Uterus (tissue), 2 donors: ENCODE measurements at regions not wholly inside any gene's neighbourhood (a gene's known extent, or its start where the extent isn't known, plus 50 kb on each side); places are given as distances from the start of the nearest gene placed in this dataset.

Experiments used
- POLR2A ChIP-seq, 2 donors: fragments of 450-650 bp; IDR thresholded peaks; one replicate each; pipeline ENCODE4 v1.6.1; 2016; ENCODE audit warnings: antibody characterized with exemption in 2 of 2, mild to moderate bottlenecking in 1 of 2, moderate library complexity in 1 of 2
- TF ChIP-seq, protein P1 (sequence below), 4 experiments: fragments of 200-600 bp in 2 of 4; fragments of 450-650 bp in 2 of 4; sonication (generic) in 2 of 4; IDR thresholded peaks; one replicate each; pipeline ENCODE4 v1.5.1; 2016 to 2019; ENCODE audit warnings: antibody characterized with exemption in 4 of 4, mild to moderate bottlenecking in 2 of 4, moderate library complexity in 1 of 4

GRCh38 chr10:42150428-42151061, 487.8 kb downstream of the ZNF33B start:
- TF ChIP-seq, protein P1, sequence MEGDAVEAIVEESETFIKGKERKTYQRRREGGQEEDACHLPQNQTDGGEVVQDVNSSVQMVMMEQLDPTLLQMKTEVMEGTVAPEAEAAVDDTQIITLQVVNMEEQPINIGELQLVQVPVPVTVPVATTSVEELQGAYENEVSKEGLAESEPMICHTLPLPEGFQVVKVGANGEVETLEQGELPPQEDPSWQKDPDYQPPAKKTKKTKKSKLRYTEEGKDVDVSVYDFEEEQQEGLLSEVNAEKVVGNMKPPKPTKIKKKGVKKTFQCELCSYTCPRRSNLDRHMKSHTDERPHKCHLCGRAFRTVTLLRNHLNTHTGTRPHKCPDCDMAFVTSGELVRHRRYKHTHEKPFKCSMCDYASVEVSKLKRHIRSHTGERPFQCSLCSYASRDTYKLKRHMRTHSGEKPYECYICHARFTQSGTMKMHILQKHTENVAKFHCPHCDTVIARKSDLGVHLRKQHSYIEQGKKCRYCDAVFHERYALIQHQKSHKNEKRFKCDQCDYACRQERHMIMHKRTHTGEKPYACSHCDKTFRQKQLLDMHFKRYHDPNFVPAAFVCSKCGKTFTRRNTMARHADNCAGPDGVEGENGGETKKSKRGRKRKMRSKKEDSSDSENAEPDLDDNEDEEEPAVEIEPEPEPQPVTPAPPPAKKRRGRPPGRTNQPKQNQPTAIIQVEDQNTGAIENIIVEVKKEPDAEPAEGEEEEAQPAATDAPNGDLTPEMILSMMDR (IDR thresholded peaks at IDR 0.05) = no peak
- no peak for TF ChIP-seq POLR2A (IDR thresholded peaks at IDR 0.05)
